Suprapubic skin (tissue), 4 donors: ENCODE measurements at regions not wholly inside any gene's neighbourhood (a gene's known extent, or its start where the extent isn't known, plus 50 kb on each side); places are given as distances from the start of the nearest gene placed in this dataset.
"Not testable (repeated sequence)": the region's sequence is repeated elsewhere in the genome, so short reads cannot be mapped to it uniquely, and the experiment has no call there.

Experiments used
- DNase-seq, 2 donors: peaks; one replicate each; pipeline ENCODE4 v3.0.0-alpha.2; 2019; ENCODE audit warnings: low spot score in 2 of 2
- H3K27ac ChIP-seq: fragments of 200-600 bp; sonication (generic); one replicate; pipeline ENCODE4 v1.5.1; 2019
- H3K27me3 ChIP-seq: fragments of 200-600 bp; sonication (generic); one replicate; pipeline ENCODE4 v1.5.1; 2019
- H3K36me3 ChIP-seq: fragments of 200-600 bp; sonication (generic); one replicate; pipeline ENCODE4 v1.5.1; 2019
- H3K4me1 ChIP-seq: fragments of 200-600 bp; sonication (generic); one replicate; pipeline ENCODE4 v1.5.1; 2019
- H3K4me3 ChIP-seq: fragments of 200-600 bp; sonication (generic); one replicate; pipeline ENCODE4 v1.5.1; 2019; ENCODE audit warnings: mild to moderate bottlenecking
- H3K9me3 ChIP-seq: fragments of 200-600 bp; sonication (generic); one replicate; pipeline ENCODE4 v1.5.1; 2019
- CTCF ChIP-seq, 2 donors: fragments of 200-600 bp in 1 of 2; fragments of 450-650 bp in 1 of 2; sonication (generic) in 1 of 2; IDR thresholded peaks; one replicate each; pipeline ENCODE4 v1.5.1; 2016 to 2019; ENCODE audit warnings: antibody characterized with exemption in 2 of 2, mild to moderate bottlenecking in 1 of 2, moderate library complexity in 1 of 2
- EP300 ChIP-seq: sonication (generic); formaldehyde crosslinking; IDR thresholded peaks from one replicate; pipeline ENCODE4 v1.6.1; 2017; ENCODE audit warnings: antibody characterized with exemption
- POLR2A ChIP-seq, 2 donors: fragments of 450-650 bp; IDR thresholded peaks; one replicate each; pipeline ENCODE4 v1.6.1; 2017; ENCODE audit warnings: antibody characterized with exemption in 2 of 2, mild to moderate bottlenecking in 2 of 2, moderate library complexity in 2 of 2
- POLR2AphosphoS5 ChIP-seq, 3 donors: sonication (generic); formaldehyde crosslinking; IDR thresholded peaks; one replicate each; pipeline ENCODE4 v1.6.1; 2017; ENCODE audit warnings: antibody characterized with exemption in 3 of 3
- WGBS: methylation state at CpG from one replicate; pipeline ENCODE4 v1.1.5; 2018; 5-methylcytosine and 5-hydroxymethylcytosine counted together

DNA sequence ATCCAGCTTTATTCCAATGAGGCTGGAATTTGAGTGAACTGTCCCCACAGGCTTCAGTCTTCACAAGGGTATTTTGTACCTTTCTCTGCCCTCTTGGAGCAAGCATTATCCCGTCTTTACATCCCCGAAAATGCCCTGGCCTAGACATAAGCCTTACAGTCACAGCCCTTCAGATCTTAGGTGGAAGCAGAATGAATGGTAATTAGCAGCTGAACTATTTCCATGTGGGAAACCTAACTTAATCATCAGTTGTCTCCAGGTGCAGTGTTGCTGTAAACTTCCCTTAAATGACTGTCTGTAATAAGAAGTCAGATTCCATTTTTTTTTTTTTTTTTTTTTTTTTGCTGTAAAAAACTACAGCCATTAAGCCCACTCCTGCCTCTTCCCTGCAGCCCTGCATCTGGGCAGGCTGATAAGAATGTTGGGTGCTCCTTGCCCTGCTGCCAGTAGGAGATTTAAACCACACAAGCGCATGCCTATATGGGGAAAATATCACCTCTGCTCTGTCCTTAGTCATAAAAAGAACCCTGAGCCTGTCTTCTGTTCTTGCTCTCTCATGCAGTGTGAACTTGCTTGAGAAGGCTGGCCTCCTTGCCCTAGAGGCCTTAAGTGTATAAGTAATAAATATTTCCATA, 426.8 kb upstream of the SLITRK5 start:
- Histone ChIP-seq H3K4me3 (no peak overlapping the region), H3K4me1 (no peaks in the 10 kb centered on the region), H3K9me3 (no peaks in the 10 kb centered on the region), H3K27me3 (no peaks in the 10 kb centered on the region), H3K27ac (no peak overlapping the region), H3K36me3 (no peaks in the 10 kb centered on the region)
- WGBS: 46% methylated on average over 3 of the region's 3 CpGs
- TF ChIP-seq POLR2A (IDR thresholded peaks at IDR 0.05) (no peak), POLR2AphosphoS5 (IDR thresholded peaks at IDR 0.05) (no peak), EP300 (no peak), CTCF (IDR thresholded peaks at IDR 0.05) (no peak)
- no peak for DNase-seq

DNA sequence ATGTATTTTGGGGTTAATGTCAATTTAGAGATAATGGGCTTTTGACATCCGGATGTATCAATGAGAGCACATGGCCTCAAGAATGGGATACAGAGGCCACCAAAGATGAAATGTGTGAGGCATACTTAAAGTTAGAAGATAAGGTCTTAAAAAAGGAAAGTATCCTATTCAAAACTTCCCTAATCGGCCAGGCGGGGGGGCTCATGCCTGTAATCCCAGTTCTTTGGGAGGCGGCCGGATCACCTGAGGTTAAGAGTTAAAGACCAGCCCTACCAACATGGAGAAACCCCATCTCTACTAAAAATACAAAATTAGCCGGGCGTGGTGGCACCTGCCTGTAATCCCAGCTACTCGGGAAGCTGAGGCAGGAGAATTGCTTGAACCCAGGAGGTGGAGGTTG, 421.3 kb upstream of the SLITRK5 start:
- 93% methylated on average over 8 of the region's 8 CpGs for WGBS
- H3K27me3 ChIP-seq: not testable (repeated sequence)

DNA sequence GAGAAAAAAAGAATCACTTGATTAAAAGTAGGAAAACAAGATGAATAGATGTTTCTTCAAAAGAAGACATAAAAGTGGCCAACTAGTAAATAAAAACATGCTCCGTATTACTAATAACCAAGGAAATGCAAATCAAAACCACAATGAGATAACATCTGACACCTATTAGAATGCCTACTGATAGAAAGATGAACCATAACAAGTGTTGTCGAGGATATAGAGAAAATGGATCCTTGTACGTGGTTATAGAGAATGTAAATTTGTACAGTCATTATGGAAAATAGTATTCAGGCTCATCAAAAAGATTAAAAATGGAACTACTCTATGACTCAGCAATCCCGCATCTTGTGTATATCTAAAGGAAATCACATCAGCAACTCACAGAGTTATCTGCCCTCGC, 415.8 kb upstream of the SLITRK5 start:
- 88% methylated on average over 5 of the region's 5 CpGs for WGBS

More for the DNA sequence above, 421.3 kb upstream of the SLITRK5 start:
- not testable (repeated sequence) for H3K4me3 ChIP-seq, H3K4me1 ChIP-seq, H3K27ac ChIP-seq, H3K9me3 ChIP-seq, DNase-seq, H3K36me3 ChIP-seq

DNA sequence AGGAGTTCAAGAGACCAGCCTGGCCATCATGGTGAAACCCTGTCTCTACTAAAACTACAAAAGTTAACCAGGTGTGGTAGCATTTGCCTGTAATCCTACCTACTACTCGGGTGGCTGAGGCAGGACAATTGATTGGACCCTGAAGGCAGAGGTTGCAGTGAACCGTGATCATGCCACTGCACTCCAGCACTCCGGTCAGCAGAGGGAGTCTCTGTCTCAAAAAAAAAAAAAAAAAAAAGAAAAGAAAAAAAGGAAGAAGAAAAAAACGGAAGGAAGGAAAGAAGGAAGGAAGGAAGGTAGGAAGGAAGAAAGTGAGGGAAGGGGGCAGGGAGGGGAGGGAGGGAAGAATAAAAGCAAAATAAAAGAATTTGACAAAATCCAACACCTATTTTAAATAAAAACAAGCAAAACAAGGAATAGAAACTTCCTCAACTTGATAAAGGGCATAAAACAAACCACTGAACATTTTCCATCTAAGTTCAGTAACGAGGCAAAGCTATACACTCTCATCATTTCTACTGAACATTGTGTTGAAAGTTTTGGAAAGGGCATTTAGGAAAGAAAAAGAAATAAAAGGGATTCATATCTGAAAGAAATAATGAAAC, 411.6 kb upstream of the SLITRK5 start:
- no peaks in the 10 kb centered on the region for H3K4me1 ChIP-seq
- WGBS: 35% methylated on average over 5 of the region's 5 CpGs
- no peak overlapping the region for H3K27ac ChIP-seq
- no peaks in the 10 kb centered on the region for H3K9me3 ChIP-seq
- no peaks in the 10 kb centered on the region for H3K36me3 ChIP-seq
- DNase-seq: no peak
- no peak for TF ChIP-seq POLR2AphosphoS5 (IDR thresholded peaks at IDR 0.05)
- TF ChIP-seq POLR2A (IDR thresholded peaks at IDR 0.05): no peak
- no peak for TF ChIP-seq CTCF (IDR thresholded peaks at IDR 0.05)
- no peak overlapping the region for H3K4me3 ChIP-seq
- no peaks in the 10 kb centered on the region for H3K27me3 ChIP-seq

More for the DNA sequence above, 415.8 kb upstream of the SLITRK5 start:
- DNase-seq: no peak
- H3K27me3 ChIP-seq: no peaks in the 10 kb centered on the region
- no peak overlapping the region for H3K27ac ChIP-seq
- TF ChIP-seq CTCF (IDR thresholded peaks at IDR 0.05) (no peak), POLR2AphosphoS5 (IDR thresholded peaks at IDR 0.05) (no peak), POLR2A (IDR thresholded peaks at IDR 0.05) (no peak)
- H3K9me3 ChIP-seq: no peaks in the 10 kb centered on the region
- H3K4me1 ChIP-seq: no peaks in the 10 kb centered on the region
- no peaks in the 10 kb centered on the region for H3K36me3 ChIP-seq
- no peak overlapping the region for H3K4me3 ChIP-seq

DNA sequence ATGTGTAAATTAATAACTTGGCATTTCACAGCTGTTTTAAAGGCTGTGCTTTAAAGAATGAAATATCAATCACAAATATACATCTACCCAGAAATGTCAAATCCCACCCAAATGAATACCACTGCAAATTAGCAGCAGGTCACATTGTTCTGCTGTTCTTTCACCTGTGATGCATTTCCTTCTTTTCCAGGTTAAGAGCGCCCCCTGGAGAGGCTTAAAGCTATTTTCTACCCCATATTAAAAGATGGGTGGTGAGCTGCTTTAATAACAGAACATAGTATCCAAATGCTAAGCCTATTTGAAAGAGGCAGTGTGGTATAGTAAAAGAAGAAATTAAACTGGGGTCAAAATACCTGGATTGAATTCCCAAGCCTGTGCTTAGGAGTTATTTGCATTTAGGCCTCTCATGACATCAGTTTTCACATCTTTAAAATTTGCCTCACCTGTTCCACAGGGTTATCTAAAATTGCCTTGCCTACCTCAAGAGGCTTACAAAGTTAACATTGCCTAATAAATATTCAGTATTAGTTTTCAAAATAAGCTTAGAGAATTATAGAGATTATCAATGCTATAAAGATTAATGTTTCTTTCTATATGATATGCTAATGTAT, 396.9 kb upstream of the SLITRK5 start:
- H3K36me3 ChIP-seq: no peaks in the 10 kb centered on the region
- 0% methylated on average over 1 of the region's 1 CpG for WGBS
- no peaks in the 10 kb centered on the region for H3K4me1 ChIP-seq
- no peaks in the 10 kb centered on the region for H3K9me3 ChIP-seq
- no peak overlapping the region for H3K4me3 ChIP-seq
- DNase-seq: no peak
- TF ChIP-seq POLR2A (IDR thresholded peaks at IDR 0.05): no peak
- TF ChIP-seq EP300: no peak
- TF ChIP-seq POLR2AphosphoS5 (IDR thresholded peaks at IDR 0.05): no peak
- TF ChIP-seq CTCF (IDR thresholded peaks at IDR 0.05): no peak
- no peaks in the 10 kb centered on the region for H3K27me3 ChIP-seq
- H3K27ac ChIP-seq: no peak overlapping the region
